Skin of body (tissue), 1 donor: ENCODE measurements at regions not wholly inside any gene's neighbourhood (a gene's known extent, or its start where the extent isn't known, plus 50 kb on each side); places are given as distances from the start of the nearest gene placed in this dataset.

ENCODE experiments used
- DNase-seq: peaks from one replicate; lab custom pipeline; 2025; lab: John Stamatoyannopoulos, UW

DNA sequence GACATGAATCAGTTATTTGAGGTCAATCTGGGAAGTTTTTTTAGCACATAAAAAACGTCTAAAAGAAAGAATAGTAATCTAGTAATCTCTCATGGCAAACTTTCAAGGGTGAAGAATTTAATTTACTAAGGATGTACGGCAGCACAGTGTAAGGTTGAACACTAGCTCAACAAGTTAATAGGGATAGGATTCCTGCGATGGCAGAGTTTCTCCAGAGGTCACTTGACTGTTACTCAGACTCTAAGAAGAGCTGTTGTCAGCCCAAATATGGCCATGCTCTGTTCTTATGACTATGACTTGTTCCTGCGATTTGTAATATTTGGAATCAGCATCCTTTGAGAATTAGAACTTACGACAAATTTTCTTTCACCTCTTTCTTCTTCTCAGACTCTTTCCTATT is 553.3 kb upstream of the TNP1 start:
- no peak for DNase-seq

DNA sequence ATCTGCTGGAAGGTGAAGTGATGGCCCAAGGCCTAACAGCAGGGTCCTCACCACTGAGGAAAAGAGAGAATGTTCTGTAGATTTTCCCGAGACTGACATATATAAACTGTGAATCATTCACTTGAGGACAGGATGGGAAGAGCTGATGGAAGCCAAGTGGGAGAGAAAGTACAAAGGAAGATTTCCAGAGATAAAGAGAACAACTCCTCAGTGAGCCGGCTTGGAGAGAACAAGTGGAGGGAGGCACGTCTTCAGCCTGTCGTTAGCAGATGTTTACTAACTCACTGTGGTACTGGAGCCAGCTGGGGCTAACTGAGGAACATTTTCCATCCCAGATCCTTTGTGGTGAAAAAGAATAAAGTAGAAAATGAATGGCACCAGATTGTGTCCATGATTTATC is 552.9 kb upstream of the TNP1 start:
- DNase-seq: peak; percentile 85

DNA sequence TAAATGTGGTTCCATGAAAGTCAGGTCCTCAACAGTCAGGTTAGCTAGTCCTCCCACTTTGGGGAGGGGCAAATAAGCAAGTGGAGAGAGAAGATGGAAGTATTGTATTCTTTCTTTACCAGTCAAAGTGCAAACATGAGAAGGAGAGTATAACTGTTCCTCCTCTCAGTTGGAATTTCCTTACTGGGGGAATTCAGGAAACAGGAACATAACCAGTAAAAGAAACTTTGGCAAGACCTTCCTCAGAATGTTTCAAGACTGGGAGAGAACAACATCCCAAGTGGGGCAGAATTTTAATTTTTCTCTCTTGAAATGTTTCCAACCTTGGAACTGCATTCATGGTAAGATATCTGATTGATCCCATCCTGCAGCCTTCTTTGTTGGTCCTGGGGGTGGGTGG is 552.4 kb upstream of the TNP1 start:
- no peak for DNase-seq

DNA sequence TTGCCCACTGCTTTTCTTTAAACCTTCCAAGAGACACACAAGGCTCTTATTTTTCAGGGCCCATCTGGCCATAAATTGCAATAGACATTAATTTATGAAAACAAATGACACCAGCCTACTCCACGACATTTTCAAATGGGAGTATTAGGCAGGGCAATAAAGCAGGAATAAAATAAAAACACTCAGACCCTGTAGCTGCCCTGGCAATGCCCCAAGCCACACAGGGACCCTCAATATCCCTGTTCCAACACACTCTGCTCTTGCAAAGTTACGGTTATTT is 550.8 kb upstream of the TNP1 start:
- no peak for DNase-seq

DNA sequence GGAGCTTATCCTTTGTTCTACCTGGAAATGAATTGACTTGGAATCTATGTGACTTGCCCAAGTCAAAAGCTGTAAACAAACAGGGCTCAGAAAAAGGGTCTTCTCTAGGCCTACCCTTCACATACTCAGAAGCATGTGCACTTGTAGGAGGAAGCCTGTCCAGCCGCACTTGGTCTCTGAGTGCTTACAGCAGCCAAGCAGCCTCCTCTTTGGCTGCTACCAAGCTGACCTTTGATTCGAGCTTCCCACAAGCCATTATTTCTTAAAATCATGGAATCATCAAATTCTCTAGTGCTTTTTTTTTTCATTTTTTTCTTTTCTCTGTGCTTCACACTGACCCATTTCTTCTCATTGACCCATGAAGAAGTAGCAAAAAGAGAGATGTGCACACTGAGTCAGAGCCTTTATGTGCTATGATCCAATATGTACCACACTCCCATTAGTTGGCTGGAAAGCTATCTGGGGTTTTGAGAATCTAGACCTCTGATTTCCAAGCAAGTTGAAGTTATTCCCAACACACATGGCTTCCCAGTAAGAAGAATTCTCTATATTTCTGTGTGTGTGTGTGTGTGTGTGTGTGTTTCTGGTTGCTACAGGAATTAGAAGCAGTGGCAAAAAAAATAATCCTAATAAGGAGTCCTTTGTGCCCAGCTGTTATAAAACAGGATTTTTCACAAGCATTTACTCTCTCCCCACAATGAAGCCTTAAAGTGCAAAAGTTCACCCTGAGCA is 550.3 kb upstream of the TNP1 start:
- no peak for DNase-seq

DNA sequence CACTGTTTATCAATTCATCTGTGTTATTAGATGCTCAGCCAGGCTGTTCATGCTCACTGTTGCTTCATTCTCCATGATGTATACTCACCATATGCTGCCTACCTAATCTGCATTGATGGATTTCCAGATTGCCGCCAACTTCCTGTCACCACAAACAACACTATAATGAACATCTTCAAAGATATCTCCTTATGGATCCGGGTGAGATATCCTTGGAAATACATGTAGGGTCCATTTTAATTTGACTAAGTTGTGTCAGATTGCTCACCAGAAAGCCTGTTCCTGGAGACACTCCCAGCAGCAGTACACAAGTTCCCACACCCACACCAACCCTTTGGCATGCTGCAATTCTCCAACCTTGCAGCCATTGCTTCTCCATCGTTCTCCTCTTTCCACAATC is 547.5 kb upstream of the TNP1 start:
- DNase-seq: no peak

DNA sequence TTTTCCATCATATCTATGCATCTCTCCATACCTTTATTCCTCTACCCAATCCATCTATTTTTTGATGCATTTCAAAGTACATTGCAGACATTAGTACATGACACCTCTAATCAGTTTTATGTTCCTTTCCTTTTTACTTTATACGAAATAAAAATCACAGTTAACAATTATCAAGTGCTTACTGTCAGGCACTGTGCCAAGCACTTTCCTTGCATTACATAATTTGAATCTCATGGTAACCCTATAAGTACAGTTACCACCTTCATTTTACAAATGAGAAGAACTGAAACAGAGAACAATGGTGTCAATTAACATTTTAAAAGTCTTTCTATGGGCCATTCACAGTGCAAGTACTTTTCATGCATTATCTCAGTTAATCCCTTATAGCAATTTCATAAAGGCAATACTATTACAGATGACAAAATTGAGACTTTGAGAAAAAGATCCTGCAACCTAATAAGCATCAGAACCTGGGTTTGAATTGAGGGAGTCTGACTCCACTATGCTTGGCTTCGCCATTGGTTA is 544.4 kb upstream of the TNP1 start:
- DNase-seq: no peak

DNA sequence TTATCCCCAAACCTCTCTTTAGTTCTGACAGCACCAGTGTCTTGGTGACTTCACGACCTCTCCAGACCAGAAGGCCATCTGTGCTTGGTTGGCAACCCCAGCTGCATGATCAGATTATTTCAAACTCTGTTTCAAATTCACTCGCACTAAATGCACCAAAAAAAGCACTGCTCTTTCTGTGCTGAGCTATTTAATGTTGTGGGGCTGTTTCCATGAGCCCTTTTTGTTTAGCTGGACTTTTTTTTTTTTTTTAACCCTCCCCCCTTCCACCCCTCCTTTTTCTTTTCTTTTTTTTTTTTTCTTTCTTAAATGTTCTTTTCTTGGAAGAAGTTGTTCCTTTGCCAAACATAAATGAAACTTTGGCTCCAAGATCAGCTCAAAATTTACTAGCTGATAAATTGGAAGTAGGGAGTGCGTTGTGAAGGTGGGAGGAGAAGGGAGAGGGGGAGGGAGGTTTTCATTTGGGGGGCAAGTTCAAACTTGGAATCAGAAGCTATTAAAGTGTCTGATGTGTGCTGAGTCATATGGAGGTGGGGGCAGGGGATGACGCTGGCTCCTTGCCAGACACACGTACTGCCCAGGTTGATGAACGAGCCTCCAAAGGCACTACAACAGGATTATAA is 543.0 kb upstream of the TNP1 start:
- DNase-seq: peak; percentile 42

DNA sequence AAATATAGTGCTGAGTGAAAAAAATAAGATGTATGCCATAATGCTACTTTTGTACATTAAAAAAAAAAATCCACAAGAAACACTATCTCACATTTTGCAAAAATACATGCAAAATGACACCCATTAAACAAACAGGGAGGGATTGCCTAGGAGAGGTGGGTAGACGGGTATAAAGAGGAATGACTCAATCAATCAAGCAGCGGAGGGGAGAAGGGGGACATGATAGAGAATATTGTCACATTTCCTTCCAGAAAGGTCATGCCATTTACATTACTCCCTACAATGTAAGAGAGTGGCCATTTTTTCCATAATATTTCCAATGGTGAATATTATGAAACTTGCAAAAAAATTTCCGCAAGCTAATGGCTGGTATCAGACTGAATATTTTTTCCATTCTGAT is 542.3 kb upstream of the TNP1 start:
- no peak for DNase-seq

DNA sequence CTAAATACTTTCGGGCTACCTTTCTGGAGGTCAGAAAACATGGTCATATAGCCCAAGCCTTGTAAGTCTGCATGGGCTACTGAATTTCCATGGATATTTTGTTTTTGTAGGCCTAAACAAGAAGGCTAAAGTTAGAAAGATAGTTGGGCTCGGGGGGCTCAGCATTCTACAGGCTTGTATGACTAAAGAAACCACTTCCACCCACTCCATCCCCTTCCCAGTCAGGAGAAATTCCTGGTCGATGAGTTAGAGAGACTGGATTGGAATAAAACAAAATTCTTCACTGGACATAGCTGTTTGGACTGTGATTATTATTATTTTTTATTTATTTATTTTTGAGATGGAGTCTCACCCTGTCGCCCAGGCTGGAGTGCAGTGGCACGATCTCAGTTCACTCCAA is 539.4 kb upstream of the TNP1 start:
- no peak for DNase-seq

DNA sequence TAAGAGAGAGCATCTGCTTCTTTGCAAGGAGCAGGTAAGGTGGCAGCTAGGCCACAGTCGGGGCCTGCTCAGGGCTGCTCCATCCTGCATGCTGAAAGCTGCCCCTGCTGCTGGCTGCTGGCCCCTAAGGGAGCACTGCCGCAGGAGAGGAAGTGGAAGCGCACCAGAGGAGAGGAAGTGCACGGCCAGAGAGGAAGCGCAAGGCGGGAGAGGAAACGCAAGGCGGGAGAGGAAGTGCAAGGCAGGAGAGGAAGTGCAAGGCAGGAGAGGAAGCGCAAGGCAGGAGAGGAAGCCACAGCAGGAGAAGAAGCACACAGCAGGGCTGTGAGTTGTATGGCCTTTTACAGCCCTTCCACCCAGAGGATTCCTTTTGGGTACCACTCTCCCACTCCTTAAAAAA is 539.0 kb upstream of the TNP1 start:
- DNase-seq: no peak

DNA sequence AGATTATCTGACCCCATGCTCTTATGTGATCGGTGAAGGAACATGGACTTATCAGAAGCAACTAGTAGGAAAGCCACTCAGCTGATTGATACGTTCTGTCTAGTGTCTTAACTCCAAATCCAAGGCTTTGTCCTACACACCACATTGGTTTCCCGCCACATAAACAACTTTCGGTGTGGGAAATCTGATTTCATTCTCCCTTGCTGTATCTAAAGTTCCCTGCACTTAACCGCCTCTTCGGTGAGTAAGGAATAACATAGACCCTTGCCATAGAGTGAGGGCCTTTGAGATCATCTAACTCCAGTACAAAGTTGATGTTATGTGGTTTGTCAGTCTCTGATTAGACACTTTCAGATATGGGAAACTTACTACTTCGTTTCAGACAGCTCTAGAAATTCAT is 538.2 kb upstream of the TNP1 start:
- no peak for DNase-seq

DNA sequence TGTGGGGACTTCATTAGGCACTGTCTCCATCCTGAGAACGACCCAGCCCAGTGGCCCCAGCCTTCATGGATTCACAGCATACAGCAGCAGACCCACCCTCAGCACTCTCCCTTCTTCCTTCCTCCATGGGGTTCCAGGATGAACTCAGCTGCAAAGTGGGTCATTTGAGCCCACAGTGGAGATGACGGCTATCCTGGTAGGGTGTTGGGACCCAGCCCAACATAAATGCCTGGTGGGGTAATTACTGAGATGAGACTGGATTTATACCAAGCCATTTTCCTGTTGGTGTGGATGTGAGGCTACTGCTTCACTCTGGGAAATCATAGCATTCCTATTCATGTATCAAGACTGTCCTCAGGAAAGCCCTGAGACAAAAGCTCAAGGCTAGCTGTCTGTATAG is 536.7 kb upstream of the TNP1 start:
- no peak for DNase-seq

DNA sequence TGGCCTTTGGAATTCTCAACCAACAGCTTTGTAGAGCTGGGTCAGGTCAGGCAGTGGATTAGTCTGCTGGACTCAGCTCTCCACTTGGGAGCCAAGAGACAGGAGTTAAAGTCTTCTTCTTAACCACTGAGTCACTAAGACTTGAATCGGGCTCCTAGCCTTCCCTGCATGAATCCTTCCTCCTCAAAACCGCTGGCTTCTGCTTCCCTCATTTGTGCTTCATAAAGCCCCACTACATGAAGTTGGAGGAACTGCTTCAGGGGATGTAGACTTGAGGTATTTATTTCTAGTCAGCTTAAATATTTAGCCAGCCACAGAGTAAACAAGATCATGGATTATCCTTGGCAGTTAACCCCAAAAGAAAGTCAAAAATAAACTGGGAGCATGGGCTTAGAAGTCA is 536.3 kb upstream of the TNP1 start:
- DNase-seq: no peak

DNA sequence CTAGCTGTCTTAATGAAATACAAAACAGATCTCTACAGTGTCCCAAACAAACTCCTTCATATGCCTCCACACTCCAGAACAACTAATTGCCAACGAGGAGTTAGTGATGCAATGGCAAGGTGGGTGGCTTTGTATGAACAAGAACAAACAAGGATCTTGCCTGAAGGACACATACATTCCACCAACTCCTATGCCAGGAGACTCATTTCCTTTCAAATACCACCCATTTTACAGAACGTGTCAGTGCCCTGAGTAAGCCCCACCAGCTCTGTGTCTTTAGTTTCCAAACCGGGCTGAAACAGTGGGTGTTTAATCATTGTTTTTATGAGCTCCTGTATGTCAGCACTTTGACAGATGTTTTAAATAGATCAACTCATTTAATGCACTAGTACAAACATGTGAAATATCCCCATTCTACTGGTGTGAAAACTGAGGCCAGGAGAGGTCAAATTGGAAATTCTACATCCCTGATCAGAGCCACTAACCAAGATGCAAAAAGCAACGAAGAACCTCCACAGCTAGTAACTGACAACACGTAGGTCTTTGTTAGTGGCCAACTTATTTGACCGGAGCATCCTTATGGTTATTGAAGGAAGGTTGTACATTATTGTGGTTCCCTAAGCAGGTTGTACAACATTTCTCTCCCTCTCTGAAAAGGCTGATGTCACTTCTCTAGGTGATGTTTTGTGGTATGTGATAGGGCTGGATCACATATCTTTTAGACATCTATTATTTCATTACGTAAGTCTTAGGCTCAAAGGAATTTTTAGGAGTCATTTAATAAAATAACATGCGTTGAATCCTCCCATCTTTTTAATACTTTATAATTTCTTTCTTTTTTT is 534.9 kb upstream of the TNP1 start:
- DNase-seq: no peak

DNA sequence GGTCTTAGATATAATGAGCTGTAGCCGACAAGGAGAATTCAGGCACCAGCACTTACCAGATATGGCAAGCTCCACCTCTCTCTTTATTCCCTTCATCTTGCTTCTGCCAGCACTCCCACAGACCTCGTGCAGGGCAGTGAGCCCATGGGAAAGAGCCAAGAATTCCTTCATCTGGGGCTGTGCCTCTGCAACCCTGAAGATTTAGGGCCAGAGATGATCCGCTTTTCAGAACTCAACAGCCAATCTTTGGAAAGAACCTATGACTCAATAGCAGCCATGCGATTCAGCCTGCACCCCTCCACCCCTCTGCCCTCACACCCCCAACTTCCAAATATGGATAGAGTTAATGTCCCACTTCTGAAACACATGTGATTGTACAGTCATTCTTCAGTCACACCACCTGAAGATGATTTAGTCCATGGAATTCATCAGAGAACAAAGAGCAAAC is 533.7 kb upstream of the TNP1 start:
- no peak for DNase-seq

DNA sequence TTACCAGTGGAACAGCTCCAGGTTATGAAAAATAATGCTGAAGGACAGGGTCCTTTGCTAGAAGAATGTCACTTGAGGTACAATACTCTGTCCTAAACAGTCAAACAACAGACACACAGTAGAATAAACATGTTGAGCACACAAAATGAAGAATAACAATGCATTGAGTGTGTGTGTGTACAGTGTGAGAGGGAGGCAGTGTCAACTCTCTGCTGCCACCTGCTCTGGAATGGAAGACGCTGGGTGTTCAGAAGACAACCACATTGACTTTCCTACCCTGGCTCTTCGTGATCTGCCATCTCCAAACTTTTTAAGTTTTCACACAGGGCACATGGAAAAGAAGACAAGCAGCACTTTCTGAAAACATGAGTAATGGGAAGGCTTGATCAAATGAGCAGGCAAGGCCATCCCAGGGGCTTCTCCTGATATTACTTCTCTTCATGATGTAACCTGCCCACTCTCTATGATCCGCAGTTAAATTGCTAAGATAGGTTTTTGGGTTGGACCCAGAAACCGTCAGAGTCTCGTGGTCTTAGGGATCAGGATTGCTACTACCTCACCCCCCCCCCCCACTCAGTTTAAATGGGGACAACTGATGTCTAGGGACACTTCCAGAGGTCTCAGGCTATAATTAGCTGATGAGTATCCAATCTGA is 533.2 kb upstream of the TNP1 start:
- no peak for DNase-seq

DNA sequence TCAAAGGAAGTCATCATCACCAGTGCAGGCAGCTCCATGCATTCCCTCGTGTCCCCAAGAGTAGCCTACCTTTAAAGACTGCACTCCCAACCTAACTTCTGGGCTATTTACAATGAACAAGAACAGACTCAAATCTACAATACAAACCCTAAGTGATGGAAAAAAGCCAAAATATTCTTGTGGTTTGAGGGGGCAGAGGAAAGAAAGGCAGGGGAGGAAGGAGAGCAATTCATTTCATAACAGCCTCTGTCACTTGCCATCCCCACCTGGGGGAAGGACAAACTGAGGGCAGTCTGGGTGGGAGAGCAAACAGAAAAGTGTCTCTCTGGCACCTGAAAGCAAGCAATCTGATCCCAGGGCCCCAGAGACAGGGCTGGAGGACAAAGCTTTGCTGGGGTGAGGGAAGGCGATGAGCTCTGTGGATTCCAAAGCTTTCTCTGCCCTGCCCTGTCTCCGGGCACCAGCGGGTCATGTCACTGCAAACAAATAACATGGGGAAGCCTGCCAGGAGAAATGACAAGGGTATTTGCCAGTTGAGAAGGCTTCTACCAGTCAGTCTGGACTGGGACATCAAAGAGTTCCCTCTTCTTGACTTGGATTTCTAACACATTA is 528.0 kb upstream of the TNP1 start:
- DNase-seq: no peak

DNA sequence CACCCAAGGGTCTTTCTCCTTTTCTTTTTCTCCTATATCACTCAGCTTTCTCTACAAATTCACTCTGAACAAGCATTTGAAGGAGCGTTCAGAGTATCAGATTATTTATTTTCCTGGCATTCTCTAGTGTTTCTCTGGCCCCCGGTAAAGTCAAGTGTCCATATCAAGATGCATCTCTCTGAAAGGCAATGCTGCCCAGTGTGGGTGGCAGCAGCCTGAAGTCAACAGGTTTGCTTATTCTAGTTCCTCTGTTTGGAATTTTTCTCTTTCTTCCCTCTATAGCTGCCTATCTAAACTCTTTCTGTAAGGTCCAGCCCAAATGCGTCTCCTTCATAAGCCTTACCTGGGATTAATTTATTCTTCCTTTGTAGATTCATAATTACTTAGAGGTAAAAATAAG is 526.2 kb upstream of the TNP1 start:
- DNase-seq: no peak

DNA sequence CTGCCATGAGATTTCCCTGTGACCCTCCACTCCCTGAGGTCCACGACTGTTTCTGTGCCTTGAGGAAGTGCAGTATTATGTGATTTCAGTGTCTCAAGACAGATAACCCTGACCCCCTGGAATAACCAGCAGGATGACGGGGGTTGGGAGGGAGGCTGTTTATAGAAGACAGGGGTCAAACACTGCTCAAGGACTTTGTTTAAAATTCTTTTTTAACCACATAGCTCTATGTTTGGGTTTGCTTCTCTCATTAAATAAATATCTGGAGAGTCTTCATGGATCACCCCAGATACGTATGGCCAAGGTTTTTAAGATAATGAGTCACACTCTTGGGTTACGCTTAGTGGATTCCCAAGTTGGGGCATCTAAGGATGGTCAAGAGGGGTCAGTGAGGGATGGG is 523.8 kb upstream of the TNP1 start:
- DNase-seq: no peak

DNA sequence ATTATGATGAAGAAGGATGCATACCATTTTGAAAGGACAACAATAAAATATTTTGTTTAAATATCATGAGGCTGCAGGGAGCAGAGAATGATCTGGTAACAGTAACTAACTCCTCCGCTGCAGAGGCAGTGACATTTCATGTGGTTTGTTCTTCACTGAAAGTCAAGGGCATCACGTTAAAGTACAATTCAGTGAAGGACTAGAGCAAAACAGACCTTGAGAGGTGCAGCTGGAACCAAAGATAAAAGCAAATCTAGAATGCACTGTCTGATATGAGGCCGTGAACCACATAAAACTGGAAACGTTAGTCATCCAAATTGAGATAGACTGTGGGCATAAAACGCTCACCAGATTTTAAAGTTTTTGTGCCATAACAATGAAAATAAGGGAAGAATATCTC is 522.9 kb upstream of the TNP1 start:
- DNase-seq: no peak

DNA sequence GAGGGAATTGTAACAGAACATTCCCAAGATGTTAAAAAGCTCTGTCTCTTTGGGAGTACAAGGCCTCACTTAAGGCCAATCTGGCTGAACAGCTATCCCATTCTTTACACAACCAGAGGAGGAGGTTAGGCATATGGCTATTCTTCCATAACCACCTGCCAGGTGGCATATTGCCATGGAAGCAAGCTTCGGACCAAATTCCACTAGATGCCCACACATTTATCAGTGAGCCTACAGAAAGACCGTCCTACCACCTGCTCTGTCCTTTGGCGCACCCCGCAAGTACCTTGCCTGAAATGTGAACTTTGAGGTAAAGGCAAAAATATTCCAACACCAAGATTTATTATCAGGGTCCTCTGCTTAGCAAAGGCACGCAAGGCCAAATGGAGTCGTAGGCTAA is 519.9 kb upstream of the TNP1 start:
- no peak for DNase-seq
